Nucleus accumbens (tissue), 56 donors: ENCODE measurements at regions not wholly inside any gene's neighbourhood (a gene's known extent, or its start where the extent isn't known, plus 50 kb on each side); places are given as distances from the start of the nearest gene placed in this dataset.
"Not testable (repeated sequence)": the region's sequence is repeated elsewhere in the genome, so short reads cannot be mapped to it uniquely, and the experiment has no call there.

ENCODE experiments used
- DNase-seq, 56 donors: peaks; one replicate each; lab custom pipeline; 2025; lab: John Stamatoyannopoulos, UW

DNA sequence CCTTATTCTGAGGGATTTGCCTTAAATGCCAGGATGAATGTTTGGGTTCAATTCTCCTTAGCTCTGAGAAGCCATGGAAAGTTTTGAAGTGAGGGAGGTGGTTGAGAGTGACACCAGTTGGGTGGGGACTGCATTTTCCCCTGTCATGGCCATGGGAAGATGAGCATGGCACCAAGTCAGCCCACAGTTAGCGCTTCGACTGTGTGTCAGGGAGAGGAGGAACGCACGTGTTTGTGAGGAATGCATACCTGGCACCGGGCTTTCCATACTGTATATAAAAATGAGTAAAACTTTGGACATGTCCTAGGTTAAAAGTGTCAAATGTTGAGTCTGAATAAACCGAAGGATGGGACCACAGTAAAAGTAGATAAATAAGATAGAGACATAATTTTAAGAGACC lies 187.5 kb upstream of the KL start:
- no peak for DNase-seq

DNA sequence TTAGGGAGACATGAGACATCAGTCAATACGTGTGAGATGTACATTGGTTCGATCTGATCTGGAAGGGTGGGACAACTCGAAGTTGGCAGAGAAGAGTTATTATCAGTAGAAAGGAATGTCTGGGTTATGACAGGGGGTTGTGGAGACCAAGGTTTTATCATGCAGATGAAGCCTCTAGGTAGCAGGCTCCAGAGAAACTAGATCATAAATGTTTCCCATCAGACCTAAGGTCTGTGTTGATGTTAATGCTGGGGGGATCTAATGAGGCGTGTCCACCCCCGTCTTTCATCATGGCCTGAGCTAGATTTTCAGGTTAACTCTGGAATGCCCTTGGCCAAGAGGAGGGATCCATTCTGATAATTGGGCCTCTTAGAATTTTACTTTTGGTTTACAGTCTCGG lies 187.0 kb upstream of the KL start:
- no peak for DNase-seq

DNA sequence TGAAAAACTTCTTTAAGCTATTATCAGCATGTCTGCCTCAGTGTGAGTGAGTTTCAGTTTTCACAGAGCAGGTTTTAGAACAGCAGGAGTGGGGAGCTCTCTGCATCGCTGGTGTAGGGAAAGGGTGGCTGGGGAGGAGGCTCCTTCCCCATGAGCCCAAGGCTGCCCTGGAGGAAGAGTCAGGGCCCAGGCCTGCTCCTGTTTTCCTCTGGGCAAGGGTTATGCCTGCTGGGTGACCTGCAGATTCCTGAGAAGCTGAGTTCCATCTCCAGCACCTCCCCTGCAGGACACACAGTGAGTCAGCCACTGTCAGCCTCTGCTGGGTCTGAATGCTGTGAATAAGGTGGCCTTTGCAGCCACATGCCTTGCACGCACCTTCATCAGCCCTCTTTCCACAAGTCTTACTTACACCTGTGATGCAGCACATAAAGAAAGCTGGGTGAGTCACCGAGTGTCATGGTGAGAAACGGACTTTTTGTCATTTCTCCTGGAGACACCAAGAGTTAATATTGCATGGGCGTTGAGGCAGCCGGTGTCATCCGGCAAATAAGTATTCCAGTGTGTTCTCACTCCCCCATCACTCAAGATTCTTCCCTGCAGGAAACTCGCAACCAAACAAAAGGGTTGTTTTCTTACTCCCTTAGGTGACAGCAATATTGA lies 186.4 kb upstream of the KL start:
- no peak for DNase-seq

DNA sequence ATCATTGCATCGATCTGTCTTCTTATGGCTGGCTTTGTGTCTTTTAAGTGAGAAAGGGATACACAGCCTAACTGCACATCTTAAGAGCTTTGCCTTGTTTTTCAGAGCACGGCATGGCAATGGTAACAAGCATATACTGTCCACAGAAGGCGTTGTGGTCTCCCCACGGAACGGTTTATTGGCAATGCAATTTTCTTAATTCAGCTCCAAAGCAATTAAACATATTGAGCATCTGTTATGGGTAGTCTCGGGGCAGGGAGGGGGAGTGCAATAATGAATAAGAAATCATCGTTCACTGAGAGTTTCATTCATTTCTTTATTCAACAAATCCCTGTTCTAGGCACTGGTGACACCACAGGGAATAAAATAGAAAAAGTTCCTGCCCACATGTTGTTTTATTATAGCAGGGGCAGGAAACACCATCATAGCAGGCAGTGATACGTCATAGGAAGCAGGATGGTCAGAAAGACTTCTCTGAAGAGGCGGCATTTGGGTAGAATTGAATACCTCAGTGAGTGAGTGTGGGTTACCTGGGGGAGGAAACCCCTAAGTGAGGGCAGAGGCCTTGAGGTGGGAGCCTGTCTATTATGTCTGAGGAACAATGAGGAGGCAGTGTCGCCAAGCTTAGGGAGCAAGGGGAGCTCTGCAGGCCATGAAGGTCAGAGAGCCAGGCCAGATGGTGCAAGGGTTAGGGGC lies 185.7 kb upstream of the KL start:
- DNase-seq = no peak

DNA sequence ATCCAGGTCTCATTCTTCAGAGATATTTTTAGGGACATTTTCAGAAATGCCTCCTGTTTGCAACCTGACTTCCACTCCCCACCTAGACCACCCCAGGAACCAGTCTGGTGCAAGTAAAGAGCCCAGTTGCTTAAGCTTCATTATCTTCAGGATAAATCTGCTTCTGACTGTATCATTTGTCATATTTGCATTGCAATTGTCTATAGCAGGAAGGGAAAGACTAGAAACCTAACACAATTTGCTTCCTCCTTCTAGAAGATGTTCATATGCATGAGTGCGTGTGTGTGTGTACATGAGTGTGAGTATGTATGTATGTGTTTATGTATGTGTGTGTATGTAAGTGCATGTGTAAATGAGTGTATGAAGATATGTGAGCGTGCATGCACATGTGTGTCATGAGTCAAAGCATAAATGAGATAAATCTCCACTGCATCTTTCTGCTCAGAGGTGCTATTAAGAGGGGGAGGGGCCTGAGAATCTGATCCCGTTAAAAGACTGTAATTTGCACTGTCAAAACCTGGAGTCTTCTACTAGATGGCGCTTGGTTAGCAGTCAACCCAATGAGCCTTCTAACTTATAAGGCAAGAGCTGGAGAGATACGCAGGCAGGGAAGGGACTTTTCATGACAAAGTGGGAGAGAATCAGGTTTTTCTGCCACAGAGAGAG lies 178.8 kb upstream of the KL start:
- no peak for DNase-seq

DNA sequence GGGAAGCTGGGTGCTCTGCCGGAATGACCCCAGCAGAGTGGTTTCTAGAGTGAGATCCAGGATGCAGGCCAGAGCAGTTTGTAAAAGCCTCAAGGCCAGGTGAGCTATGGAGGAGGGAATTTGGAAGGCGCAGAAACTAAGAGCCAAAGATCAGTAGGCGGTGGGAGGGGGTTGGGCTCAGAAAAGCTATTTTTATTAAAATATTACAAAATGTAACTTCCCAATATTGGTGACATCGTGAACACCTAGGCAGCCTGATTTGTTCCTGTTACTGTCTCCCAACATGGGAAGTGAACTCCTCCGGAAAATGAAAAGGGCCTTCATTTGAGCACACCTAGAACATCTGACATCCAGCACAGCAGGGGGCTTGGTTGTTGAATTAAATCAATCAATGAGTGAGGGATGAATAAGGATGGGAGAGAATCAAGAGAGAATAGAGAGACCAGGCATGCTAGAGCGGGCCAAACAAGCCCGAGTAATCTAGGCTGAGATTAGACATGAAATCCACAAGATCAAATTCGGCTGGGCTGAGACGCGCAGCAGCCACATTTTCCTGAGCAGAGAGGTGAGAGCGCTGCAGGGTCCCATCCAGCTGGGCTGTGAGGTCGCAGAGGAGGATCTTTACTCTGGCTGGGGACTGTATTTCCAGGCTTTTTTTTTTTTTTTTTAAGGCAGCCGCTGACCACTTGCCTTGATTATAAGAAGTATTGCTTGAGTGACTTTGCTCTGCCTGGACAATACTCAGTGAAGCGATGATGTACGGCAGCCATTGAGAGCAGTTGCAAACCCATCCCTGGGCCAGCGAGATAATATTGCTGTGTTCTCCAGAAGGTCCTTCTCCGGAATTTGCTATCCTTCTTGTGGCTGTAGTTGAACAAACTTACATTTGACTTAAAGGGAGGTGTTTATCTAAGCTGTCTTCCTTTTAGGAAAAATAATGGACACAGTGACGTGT lies 178.0 kb upstream of the KL start:
- DNase-seq = peak in 2 of 56 donors; percentile 3 to 9

DNA sequence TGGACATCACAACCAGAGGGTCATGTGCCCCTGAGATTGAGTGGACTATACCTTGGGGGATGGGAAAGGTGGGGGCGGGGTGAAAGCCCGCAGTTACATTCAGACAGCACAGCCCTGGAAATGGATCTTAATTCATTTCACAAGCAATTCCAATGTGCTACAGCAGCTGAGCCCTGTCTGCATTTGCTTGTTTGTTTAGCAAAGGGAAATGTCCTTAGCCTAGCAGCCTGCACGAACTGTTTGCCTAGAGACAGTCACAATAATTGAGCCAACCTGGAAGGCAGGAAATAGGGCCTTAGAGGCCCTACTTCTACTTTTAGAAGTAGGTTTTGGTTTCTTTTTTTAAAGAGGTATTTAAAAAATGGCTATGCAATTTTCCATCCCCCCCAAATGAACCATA lies 177.3 kb upstream of the KL start:
- peak in 4 of 56 donors; percentile 4 to 7 (median 5) for DNase-seq

DNA sequence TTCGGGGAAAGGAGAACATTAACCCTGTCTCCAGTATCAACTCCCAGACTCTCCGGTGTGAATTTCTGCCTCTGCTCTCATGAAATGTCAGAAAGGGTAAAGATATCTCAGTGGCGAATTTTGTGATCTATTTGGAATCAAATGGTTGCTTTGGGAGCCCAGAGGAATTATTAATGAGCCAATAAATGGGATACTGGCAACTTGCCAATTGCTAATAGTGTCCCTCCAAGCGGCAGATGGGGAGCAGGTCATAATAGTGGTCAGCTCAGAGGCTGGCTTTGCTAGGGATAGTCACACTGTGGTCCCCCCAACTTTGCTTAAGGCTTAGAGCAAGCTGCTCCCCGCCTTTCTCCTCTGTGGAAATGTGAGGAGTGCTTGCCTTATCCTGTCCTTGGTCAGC lies 176.1 kb upstream of the KL start:
- no peak for DNase-seq

DNA sequence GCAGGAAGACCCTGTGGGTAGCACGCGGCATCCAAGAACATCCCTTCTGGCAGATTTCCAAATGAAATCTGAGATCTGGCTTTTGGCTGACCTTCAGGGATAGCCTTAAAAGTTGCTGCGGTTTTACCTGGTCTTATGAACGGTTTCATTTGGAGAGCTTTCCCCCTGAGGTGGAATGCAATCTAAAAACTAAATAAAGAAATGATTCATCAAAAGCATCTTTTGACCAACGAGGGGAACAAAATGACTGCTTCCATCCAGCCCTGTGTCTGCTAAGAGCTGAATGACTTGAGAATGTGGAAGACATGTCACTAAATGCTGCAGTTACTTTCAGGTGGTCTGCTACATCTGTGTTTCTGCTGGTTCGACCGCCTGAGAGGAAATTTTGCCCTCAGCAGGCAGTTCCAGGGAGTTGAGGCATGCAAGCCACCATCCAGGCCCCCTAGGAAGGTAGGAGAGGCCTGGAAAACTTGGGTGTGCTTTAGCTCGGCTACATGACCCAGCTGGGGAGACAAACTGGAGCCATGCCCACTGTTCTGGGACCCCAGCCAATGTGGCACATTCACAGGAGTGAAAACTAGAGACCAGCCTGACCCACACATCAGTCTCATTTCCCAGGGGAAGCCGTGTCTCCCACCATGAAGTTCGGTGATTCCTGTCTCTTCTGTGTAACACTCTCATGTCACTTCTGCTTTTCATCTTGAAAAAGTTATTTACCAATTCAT lies 175.1 kb upstream of the KL start:
- DNase-seq = peak in 9 of 56 donors; percentile 7 to 57 (median 14)

DNA sequence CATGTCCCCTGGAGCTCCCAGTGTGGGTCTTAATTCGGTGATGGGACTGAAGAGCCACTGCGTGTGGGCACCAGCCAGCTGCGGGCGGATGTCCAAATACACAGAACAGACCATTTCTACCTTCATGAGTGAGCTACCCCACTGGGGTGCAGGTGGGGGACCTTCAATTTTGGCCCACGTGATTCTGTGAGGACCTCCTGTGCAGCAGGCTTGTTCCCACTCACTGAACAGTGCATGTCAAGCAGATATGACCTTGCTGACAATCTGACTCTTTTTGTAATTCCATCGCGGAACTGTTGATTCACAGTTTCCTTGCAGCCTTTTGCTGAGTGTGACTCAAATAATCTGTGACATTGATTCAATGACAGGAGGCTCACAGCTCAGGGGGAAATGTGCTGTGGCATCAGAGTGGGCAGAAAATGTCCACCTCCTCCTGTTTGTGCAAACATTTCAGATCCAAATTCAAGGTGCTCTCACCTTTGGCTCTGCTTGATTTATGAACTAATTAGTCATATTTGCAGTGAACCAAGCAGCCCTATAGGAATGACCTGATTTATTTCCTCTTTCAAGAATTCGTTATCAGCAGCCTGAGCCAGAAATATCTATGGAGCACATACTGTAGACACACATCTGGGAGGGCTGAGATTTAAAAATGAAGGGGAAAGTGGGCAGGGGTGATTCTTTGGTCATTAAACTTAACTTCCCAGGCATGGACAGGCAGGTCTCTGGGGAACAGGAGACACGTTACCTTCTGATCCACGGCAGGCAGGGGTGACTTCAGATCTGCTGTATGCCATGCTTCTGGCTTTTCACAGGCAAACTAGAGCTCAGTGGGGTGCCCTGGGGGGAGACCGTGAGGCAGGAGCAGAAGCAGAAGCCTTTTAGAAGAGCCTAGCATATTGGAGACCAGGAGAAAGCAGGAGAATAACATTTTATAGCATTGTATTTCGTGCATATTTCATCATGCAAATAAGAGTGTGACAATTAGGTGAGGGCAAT lies 170.0 kb upstream of the KL start:
- DNase-seq = peak in 4 of 56 donors; percentile 6 to 22 (median 16)

DNA sequence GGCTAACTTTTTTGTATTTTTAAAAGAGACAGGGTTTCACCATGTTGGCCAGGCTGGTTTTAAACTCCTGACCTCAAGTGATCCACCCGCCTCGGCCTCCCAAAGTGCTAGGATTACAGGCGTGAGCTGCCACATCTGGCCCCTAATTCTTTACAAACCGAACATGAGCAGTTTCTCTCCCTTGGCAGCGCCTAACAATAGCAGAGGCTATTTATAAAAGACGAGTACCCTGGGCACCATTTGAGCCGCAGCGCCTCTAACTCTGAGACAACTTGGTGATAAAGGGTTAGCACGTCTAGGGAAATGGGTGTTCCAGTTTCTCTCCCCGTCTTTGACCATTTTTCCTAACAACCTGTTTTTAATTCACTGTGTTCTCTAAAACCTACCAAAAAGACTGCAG lies 168.2 kb upstream of the KL start:
- not testable (repeated sequence) for DNase-seq

DNA sequence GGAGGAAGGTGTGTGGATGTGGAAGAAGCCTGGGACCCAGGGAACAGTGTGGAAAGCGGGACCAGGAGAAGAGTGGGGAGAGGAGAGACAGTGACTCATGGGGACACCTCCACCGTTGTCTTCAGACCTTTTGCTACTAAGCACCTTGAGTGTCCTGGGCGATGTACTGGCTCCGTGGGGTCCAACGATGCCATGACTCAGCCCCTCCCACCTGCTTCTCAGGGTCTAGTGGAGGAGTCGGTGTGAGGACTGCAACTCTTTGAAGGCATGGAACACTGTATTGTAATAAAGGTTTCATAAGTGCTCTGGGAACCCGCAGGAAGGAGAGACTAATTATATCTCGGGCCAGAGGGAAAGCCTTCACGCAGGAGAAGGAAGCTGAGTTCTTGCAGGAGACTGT lies 166.9 kb upstream of the KL start:
- no peak for DNase-seq

DNA sequence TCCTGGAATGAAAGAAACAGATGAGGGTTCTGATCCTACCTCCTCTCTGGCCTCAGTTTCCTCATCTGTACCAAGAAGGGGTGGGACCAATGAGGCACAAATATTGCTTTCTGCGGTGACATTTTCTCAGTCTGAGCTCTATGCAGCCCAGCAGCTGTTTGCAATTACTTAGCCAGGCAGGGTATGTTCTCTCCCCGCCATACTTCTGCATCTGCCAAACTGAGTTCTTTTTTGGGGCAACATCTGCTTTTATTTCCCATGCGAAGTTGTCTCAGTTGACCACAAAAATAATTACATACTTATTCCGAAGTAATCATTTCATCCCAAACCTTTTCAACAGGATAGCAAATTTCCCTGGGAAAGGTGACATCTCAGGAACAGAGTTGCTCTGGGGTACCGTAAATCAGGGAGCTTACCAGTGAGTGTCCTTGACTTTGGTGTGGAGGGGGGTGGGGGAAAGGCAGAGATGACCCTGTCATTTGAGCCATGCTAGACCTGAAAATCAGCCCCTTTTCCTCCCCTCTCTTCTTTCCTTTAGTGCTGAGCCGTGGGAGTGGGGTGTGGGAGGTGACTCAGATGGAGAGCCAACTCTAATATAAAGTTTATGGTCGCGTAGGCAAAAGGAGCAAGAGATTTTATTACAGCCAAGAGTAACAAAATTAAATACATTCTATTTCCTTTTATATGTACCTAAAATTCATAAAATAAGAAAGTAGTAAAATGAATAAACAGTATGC lies 165.7 kb upstream of the KL start:
- DNase-seq = no peak

DNA sequence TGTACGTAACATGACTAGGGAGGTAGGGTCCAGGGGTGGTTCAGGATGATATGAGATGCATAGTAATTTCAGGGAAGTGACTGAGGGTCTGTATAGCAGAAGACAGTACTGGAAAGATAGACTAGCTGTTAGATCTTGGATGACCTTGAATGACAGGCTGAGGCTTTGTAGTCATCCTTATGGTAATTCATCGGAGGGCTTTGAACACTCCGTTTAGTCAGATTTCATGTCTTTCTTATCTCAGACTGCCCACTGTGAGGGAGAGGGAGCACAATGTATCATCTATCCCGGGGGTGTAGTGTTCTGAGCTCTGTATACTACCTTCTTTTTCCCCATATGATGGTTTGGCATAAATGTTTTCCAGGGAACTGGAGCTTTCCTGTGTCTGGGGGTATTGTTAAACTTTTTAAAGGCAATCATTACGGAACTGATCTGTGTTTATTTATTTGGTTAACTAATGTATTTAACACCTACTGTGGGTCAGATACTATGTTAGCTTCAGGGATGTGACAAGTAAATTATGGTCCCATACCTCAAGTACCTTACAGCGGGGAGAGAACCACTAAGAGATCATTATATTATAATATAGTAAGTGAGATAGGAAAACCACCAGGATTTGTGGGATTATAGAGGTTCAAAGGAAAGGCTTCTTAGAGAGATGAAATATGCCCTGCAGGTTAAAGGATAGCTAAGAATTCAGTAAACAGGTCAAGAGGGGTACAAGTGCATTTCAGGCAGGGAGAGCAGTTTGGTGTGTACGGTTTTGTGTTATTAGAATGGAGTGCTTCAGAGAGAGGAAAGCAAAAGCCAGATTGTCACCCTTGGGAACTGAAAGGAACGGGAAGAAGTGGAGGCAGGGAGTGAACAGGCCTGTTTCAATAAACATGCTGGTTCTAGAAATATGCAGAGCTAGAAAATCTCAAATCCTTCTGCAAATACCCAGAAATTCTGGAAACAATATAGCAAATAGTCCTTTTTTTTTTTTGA lies 164.8 kb upstream of the KL start:
- DNase-seq = no peak

DNA sequence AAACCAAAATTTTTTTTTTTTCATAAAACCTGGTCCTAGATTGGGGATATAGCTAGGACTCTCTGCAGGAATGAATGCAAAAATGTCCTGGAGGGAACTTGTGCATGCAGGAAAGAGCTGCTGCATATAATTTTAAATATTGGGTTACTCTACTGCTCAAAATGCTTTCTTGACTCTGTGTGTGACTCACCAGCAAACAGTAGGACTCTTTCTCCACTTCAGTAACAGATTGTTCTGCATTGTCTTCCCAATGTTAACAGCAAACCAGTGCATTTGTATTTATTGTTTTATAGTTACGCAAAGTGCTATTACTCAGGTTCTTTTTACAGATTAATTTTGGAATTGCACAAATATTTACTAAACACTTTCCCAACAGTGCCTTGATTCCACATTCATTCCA lies 163.7 kb upstream of the KL start:
- no peak for DNase-seq

DNA sequence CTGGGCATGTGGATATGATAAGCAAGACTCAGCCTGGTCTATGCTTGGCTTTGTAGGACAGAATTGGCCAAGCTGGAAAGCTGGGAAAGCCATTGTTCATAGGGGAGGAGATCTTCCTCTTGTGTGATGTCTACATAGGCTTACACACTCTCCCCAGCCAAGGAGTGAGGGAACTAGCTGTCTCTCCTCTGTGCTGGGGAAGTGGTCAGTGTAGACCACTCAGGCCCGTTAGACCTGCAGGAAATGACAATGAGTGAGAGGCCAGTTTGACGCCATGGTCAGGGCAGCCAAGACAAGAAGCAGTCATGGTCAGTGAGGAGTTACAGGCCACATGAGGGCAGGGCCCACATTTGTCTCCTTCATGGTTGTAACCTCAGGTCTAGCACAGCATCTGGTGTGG lies 159.1 kb upstream of the KL start:
- no peak for DNase-seq

DNA sequence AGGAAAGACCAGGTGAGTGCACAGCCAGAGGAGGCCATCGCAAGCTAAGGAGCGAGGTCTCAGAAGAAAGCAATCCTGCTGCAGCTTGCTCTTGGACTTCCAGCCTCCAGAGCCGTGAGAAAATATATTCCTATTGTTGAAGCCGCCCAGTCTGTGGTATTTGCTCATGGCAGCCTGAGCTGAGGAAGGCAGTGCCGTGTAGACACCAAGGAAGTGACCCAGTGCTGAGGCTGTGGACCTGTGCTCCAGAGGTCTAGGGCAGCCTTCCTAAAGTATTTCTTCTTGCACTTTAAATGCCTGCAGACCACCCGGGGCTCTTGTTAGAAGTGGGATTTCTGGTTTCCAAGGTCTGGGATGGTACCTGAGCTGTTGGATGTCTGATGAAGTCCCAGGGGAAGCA lies 158.5 kb upstream of the KL start:
- DNase-seq = no peak
